ENCODE measurements at regions not wholly inside any gene's neighbourhood (a gene's known extent, or its start where the extent isn't known, plus 50 kb on each side); places are given as distances from the start of the nearest gene placed in this dataset.
"Not testable (repeated sequence)": the region's sequence is repeated elsewhere in the genome, so short reads cannot be mapped to it uniquely, and the experiment has no call there.

DNA sequence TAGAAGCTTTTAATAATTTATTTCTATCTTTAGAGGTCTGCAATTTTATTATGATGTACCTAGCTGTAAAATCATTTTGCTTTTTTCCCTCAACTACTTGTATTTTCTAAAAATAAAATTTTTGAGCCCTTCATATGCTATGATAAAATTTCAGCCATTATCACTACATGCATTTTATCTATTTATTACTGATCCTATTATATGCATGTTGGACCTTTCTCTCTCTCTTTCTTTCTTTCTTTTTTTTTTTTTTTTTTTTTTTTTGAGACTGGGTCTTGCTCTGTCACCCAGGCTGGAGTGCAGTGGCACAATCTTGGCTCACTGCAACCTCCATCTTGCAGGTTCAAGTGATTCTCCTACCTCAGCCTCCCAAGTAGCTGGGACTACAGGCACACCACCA, 440.1 kb upstream of the RORB start:
- TF ChIP-seq, protein P1, sequence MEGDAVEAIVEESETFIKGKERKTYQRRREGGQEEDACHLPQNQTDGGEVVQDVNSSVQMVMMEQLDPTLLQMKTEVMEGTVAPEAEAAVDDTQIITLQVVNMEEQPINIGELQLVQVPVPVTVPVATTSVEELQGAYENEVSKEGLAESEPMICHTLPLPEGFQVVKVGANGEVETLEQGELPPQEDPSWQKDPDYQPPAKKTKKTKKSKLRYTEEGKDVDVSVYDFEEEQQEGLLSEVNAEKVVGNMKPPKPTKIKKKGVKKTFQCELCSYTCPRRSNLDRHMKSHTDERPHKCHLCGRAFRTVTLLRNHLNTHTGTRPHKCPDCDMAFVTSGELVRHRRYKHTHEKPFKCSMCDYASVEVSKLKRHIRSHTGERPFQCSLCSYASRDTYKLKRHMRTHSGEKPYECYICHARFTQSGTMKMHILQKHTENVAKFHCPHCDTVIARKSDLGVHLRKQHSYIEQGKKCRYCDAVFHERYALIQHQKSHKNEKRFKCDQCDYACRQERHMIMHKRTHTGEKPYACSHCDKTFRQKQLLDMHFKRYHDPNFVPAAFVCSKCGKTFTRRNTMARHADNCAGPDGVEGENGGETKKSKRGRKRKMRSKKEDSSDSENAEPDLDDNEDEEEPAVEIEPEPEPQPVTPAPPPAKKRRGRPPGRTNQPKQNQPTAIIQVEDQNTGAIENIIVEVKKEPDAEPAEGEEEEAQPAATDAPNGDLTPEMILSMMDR (conservative IDR thresholded peaks at IDR 0.05) = not testable (repeated sequence)
- not testable (repeated sequence) for TF ChIP-seq ZFX (IDR thresholded peaks at IDR 0.05)

All from C4-2B (cell line).